ENCODE measurements at regions not wholly inside any gene's neighbourhood (a gene's known extent, or its start where the extent isn't known, plus 50 kb on each side); places are given as distances from the start of the nearest gene placed in this dataset.

GRCh38 chr2:116141891-116142474 lies 1672.5 kb upstream of the DDX18 start:
- Histone ChIP-seq H3K4me3 (no peak overlapping the region), H3K9me3 (no peaks in the 10 kb centered on the region), H3K4me1 (no peaks in the 10 kb centered on the region), H3K36me3 (no peaks in the 10 kb centered on the region), H3K27ac (no peak overlapping the region), H3K27me3 (no peaks in the 10 kb centered on the region)
- intact Hi-C loops (cut with DNase I; ENCODE audit: low total_unique reads) (no loop called here), in situ Hi-C loops (cut with MboI; ENCODE audit: low pct_ligation_motif_present in 1 of 4, low pct_unique_long_range_greater_than_20kb in 1 of 4, low sequenced_read_pairs in 3 of 4) (no loop called here)
- TF ChIP-seq, protein P1, sequence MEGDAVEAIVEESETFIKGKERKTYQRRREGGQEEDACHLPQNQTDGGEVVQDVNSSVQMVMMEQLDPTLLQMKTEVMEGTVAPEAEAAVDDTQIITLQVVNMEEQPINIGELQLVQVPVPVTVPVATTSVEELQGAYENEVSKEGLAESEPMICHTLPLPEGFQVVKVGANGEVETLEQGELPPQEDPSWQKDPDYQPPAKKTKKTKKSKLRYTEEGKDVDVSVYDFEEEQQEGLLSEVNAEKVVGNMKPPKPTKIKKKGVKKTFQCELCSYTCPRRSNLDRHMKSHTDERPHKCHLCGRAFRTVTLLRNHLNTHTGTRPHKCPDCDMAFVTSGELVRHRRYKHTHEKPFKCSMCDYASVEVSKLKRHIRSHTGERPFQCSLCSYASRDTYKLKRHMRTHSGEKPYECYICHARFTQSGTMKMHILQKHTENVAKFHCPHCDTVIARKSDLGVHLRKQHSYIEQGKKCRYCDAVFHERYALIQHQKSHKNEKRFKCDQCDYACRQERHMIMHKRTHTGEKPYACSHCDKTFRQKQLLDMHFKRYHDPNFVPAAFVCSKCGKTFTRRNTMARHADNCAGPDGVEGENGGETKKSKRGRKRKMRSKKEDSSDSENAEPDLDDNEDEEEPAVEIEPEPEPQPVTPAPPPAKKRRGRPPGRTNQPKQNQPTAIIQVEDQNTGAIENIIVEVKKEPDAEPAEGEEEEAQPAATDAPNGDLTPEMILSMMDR (IDR thresholded peaks at IDR 0.05), result no peak
- no peak for TF ChIP-seq POLR2A (IDR thresholded peaks at IDR 0.05)
- no peak for TF ChIP-seq EP300 (IDR thresholded peaks at IDR 0.05; ENCODE audit: low read depth)
- TF ChIP-seq POLR2AphosphoS5 (IDR thresholded peaks at IDR 0.05), result no peak
- 90 to 94% methylated on average over 3 of the region's 3 CpGs for WGBS, 2 donors (ENCODE audit: low coverage in 1 of 2)
- DNase-seq, result no peak

DNA sequence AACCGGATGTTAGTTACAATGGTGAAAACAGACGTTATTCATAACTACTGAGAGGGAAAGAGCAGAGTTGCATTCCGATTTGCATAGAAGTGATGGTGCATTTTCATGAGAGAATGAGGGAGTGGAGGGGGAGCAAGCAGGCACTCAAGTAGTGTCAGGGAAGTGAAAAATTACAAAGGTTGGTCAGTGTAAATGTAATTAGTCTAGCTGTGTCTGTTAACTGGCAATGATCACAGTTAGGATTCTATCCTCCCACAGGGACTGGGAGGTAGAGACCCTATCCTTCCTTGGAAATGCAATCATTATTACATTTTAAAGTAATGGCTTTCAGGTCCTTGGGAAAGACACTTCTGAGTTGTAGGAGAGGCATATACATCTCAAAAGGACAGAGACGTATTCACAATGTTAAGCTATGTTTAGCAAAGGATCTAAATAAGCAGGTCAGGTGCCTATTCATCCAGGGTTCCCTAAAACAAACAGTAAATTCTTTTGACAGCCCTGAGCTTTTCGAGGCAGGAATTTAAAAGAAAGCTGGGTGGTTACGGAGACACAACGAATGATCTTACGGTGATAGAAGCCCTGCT lies 1671.8 kb upstream of the DDX18 start:
- H3K9me3 ChIP-seq, result no peaks in the 10 kb centered on the region
- in situ Hi-C loops (cut with MboI; ENCODE audit: low pct_ligation_motif_present in 1 of 4, low pct_unique_long_range_greater_than_20kb in 1 of 4, low sequenced_read_pairs in 3 of 4) (no loop called here), intact Hi-C loops (cut with DNase I; ENCODE audit: low total_unique reads) (no loop called here)
- H3K36me3 ChIP-seq, result no peaks in the 10 kb centered on the region
- 47 to 53% methylated on average over 3 to 8 of the region's 8 CpGs for WGBS, 2 donors (ENCODE audit: low coverage in 1 of 2)
- no peak overlapping the region for H3K4me3 ChIP-seq
- no peaks in the 10 kb centered on the region for H3K4me1 ChIP-seq
- H3K27me3 ChIP-seq, result no peaks in the 10 kb centered on the region
- TF ChIP-seq POLR2AphosphoS5 (IDR thresholded peaks at IDR 0.05) (no peak), POLR2A (IDR thresholded peaks at IDR 0.05) (no peak), EP300 (IDR thresholded peaks at IDR 0.05; ENCODE audit: low read depth) (no peak)
- TF ChIP-seq, protein P1 (IDR thresholded peaks at IDR 0.05), result no peak
- no peak overlapping the region for H3K27ac ChIP-seq
- no peak for DNase-seq

DNA sequence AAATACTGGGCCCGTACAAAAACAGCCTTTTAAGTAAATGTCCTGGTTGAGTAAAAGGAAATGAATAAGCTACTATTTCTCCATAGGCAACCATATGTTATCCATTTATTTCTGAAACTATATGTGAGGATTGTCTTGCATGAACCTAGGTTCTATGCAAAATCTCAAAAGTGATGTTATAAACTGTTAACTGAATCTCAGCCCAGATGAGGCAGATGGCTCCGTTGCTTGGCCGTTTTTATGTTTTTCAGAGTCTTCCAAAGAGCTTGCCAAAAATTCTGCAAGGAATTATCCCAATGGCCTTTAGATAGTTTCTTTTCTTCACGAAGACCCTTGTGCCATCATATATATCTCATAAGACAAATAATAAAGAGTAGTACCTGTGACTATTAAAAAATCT lies 1669.5 kb upstream of the DDX18 start:
- in situ Hi-C loops (cut with MboI; ENCODE audit: low pct_ligation_motif_present in 1 of 4, low pct_unique_long_range_greater_than_20kb in 1 of 4, low sequenced_read_pairs in 3 of 4) (no loop called here), intact Hi-C loops (cut with DNase I; ENCODE audit: low total_unique reads) (no loop called here)
- Histone ChIP-seq H3K36me3 (no peaks in the 10 kb centered on the region), H3K27me3 (no peaks in the 10 kb centered on the region), H3K4me3 (no peak overlapping the region), H3K4me1 (no peaks in the 10 kb centered on the region), H3K9me3 (no peaks in the 10 kb centered on the region), H3K27ac (no peak overlapping the region)
- no peak for DNase-seq
- 78% methylated on average over 4 of the region's 4 CpGs; no CpG with 5 or more reads in 1 of the 2 donors for WGBS, 2 donors (ENCODE audit: low coverage in 1 of 2)
- TF ChIP-seq POLR2A (IDR thresholded peaks at IDR 0.05) (no peak), POLR2AphosphoS5 (IDR thresholded peaks at IDR 0.05) (no peak), EP300 (IDR thresholded peaks at IDR 0.05; ENCODE audit: low read depth) (no peak)
- TF ChIP-seq, protein P1 (IDR thresholded peaks at IDR 0.05), result no peak

DNA sequence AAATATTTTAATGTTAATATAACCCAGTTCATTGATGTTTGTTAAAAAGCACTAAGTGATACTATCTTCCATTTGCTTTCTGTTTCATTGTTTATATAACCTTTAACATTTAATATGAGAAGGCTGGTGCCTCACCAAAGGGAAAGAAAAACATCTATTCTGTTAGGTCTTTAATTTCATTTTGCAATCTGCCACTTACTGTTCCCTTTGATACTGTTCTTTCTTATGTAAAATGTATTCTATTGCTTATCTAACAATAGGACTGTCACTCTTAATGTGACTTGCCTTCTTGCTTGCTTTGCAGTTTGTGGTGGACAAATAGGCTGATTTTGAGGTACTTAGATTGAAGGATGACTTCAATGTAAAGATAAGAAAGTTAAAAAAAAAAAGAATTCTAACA lies 1666.1 kb upstream of the DDX18 start:
- no peaks in the 10 kb centered on the region for H3K36me3 ChIP-seq
- peaks cover 0 to 1% of the 10 kb centered on the region in 2 donors for H3K9me3 ChIP-seq
- in situ Hi-C loops (cut with MboI; ENCODE audit: low pct_ligation_motif_present in 1 of 4, low pct_unique_long_range_greater_than_20kb in 1 of 4, low sequenced_read_pairs in 3 of 4), result no loop called here
- H3K4me1 ChIP-seq, result no peaks in the 10 kb centered on the region
- no peaks in the 10 kb centered on the region for H3K27me3 ChIP-seq
- DNase-seq, result no peak
- no peak overlapping the region for H3K27ac ChIP-seq
- TF ChIP-seq, protein P1 (IDR thresholded peaks at IDR 0.05), result no peak
- TF ChIP-seq POLR2A (IDR thresholded peaks at IDR 0.05) (no peak), POLR2AphosphoS5 (IDR thresholded peaks at IDR 0.05) (no peak), EP300 (IDR thresholded peaks at IDR 0.05; ENCODE audit: low read depth) (no peak)
- H3K4me3 ChIP-seq, result no peak overlapping the region
- intact Hi-C loops (cut with DNase I; ENCODE audit: low total_unique reads), result no loop called here

Data from transverse colon (tissue), 4 donors.